GM12891 (cell line): ENCODE measurements at regions not wholly inside any gene's neighbourhood (a gene's known extent, or its start where the extent isn't known, plus 50 kb on each side); places are given as distances from the start of the nearest gene placed in this dataset.

Experiments used
- POLR2A ChIP-seq: IDR thresholded peaks from 2 replicates; pipeline ENCODE4 v1.6.1; 2011; ENCODE audit warnings: low read depth, low read length, control low read depth
- POLR2AphosphoS5 ChIP-seq: IDR thresholded peaks from 2 replicates; pipeline ENCODE4 v1.6.1; 2011; ENCODE audit warnings: low read depth, low read length, control low read depth
- SPI1 ChIP-seq: IDR thresholded peaks from 2 replicates; pipeline ENCODE4 v1.6.1; 2011; ENCODE audit warnings: low read depth, low read length, control low read depth
- TAF1 ChIP-seq: IDR thresholded peaks from 2 replicates; pipeline ENCODE4 v1.6.1; 2011; ENCODE audit warnings: low read depth, low read length, control low read depth

- TF ChIP-seq POLR2AphosphoS5 (no peak), POLR2A (no peak), TAF1 (no peak), SPI1 (no peak)
Observed at GRCh38 chrX:136950211-136950610, 69.7 kb upstream of the RBMX start.
